Liver (tissue), 8 donors: ENCODE measurements at regions not wholly inside any gene's neighbourhood (a gene's known extent, or its start where the extent isn't known, plus 50 kb on each side); places are given as distances from the start of the nearest gene placed in this dataset.

ENCODE experiments used
- DNase-seq: peaks from one replicate; pipeline ENCODE4 v3.0.0-alpha.2; 2017; ENCODE audit warnings: low spot score
- H3K27ac ChIP-seq, 2 donors: one replicate each; pipeline ENCODE4 v1.7.0; 2013; ENCODE audit warnings: inconsistent platforms in 2 of 2, low read length in 2 of 2, control low read depth in 1 of 2, low read depth in 1 of 2, mild to moderate bottlenecking in 1 of 2
- H3K27me3 ChIP-seq, 4 donors: one replicate each; pipeline versions ENCODE4 v1.6.1 to v1.7.0; 2013; ENCODE audit warnings: low read length in 3 of 4, inconsistent platforms in 1 of 4, mild to moderate bottlenecking in 1 of 4, moderate library complexity in 1 of 4; ENCODE audit not compliant: control insufficient read depth in 4 of 4, insufficient read depth in 4 of 4
- H3K36me3 ChIP-seq, 4 donors: one replicate each; pipeline versions ENCODE4 v1.6.1 to v1.7.0; 2013; ENCODE audit warnings: low read length in 3 of 4, mild to moderate bottlenecking in 3 of 4, low read depth in 1 of 4, moderate library complexity in 1 of 4; ENCODE audit not compliant: control insufficient read depth in 4 of 4, insufficient read depth in 3 of 4
- H3K4me1 ChIP-seq, 4 donors: one replicate each; pipeline versions ENCODE4 v1.6.1 to v1.7.0; 2013; ENCODE audit warnings: low read length in 3 of 4, mild to moderate bottlenecking in 3 of 4, moderate library complexity in 1 of 4; ENCODE audit not compliant: control insufficient read depth in 4 of 4, insufficient read depth in 4 of 4
- H3K4me3 ChIP-seq, 3 donors: one replicate each; pipeline versions ENCODE4 v1.6.1 to v1.7.0; 2013; ENCODE audit warnings: low read length in 3 of 3, control low read depth in 1 of 3, low read depth in 1 of 3, mild to moderate bottlenecking in 1 of 3
- H3K9ac ChIP-seq, 2 donors: one replicate each; pipeline ENCODE4 v1.7.0; 2013; ENCODE audit warnings: low read length in 2 of 2, mild to moderate bottlenecking in 2 of 2, moderate library complexity in 2 of 2, control low read depth in 1 of 2, low read depth in 1 of 2
- H3K9me3 ChIP-seq, 4 donors: one replicate each; pipeline versions ENCODE4 v1.6.1 to v1.7.0; 2013; ENCODE audit warnings: low read length in 3 of 4; ENCODE audit not compliant: control insufficient read depth in 4 of 4
- EGR1 ChIP-seq, 2 donors: IDR thresholded peaks; 2 replicates each; pipeline ENCODE4 v1.6.1; 2016 to 2018; ENCODE audit warnings: antibody characterized with exemption in 2 of 2, low read depth in 2 of 2
- FOXA1 ChIP-seq: IDR thresholded peaks from 2 replicates; pipeline ENCODE4 v1.6.1; 2016; ENCODE audit warnings: antibody characterized with exemption
- FOXA2 ChIP-seq: IDR thresholded peaks from 2 replicates; pipeline ENCODE4 v1.6.1; 2016; ENCODE audit warnings: antibody characterized with exemption
- HNF4A ChIP-seq, 2 donors: conservative IDR thresholded peaks; 2 replicates each; pipeline ENCODE4 v1.6.1; 2016; ENCODE audit warnings: antibody characterized with exemption in 2 of 2, mild to moderate bottlenecking in 2 of 2
- HNF4G ChIP-seq: IDR thresholded peaks from 2 replicates; pipeline ENCODE4 v1.6.1; 2016; ENCODE audit warnings: antibody characterized with exemption
- JUND ChIP-seq, 2 donors: IDR thresholded peaks; 2 replicates each; pipeline ENCODE4 v1.6.1; 2016; ENCODE audit warnings: antibody characterized with exemption in 2 of 2
- NR2F2 ChIP-seq: IDR thresholded peaks from 2 replicates; pipeline ENCODE4 v1.6.1; 2016; ENCODE audit warnings: antibody characterized with exemption
- RAD21 ChIP-seq, 2 donors: IDR thresholded peaks; 2 replicates each; pipeline ENCODE4 v1.6.1; 2016; ENCODE audit warnings: antibody characterized with exemption in 2 of 2, mild to moderate bottlenecking in 2 of 2
- RXRA ChIP-seq, 2 donors: IDR thresholded peaks; 2 replicates each; pipeline ENCODE4 v1.6.1; 2017 to 2018; ENCODE audit warnings: antibody characterized with exemption in 2 of 2, mild to moderate bottlenecking in 1 of 2
- SP1 ChIP-seq: IDR thresholded peaks from 2 replicates; pipeline ENCODE4 v1.6.1; 2018; ENCODE audit warnings: antibody characterized with exemption, mild to moderate bottlenecking
- TAF1 ChIP-seq: conservative IDR thresholded peaks from 2 replicates; pipeline ENCODE4 v1.6.1; 2016; ENCODE audit warnings: antibody characterized with exemption, mild to moderate bottlenecking
- YY1 ChIP-seq: IDR thresholded peaks from 2 replicates; pipeline ENCODE4 v1.6.1; 2016; ENCODE audit warnings: antibody characterized with exemption, mild to moderate bottlenecking
- WGBS: extraction: QIAGEN DNeasy Blood & Tissue Kit; methylation state at CpG from one replicate; pipeline ENCODE4 v1.1.7; 2013; 5-methylcytosine and 5-hydroxymethylcytosine counted together
- TF ChIP-seq, protein P1 (sequence below): IDR thresholded peaks from 2 replicates; pipeline ENCODE4 v1.6.1; 2016; ENCODE audit warnings: antibody characterized with exemption
- TF ChIP-seq, protein P2 (sequence below): IDR thresholded peaks from 2 replicates; pipeline ENCODE4 v1.6.1; 2016; ENCODE audit warnings: antibody characterized with exemption, mild to moderate bottlenecking
- TF ChIP-seq, protein P3 (sequence below): IDR thresholded peaks from 2 replicates; pipeline ENCODE4 v1.6.1; 2016; ENCODE audit warnings: antibody characterized with exemption
- TF ChIP-seq, protein P4 (sequence below): fragments of 150-350 bp; IDR thresholded peaks from 2 replicates; pipeline ENCODE4 v1.5.1; 2017; ENCODE audit warnings: improper control_type of control experiment, low read depth, low read length; ENCODE audit not compliant: missing input control
- TF ChIP-seq, protein P5 (sequence below): IDR thresholded peaks from 2 replicates; pipeline ENCODE4 v1.6.1; 2016; ENCODE audit warnings: antibody characterized with exemption
- donor health status: healthy.
- donor health status: healthy.
- donor health status: healthy.
- donor health status: healthy.
- donor health status: healthy.

DNA sequence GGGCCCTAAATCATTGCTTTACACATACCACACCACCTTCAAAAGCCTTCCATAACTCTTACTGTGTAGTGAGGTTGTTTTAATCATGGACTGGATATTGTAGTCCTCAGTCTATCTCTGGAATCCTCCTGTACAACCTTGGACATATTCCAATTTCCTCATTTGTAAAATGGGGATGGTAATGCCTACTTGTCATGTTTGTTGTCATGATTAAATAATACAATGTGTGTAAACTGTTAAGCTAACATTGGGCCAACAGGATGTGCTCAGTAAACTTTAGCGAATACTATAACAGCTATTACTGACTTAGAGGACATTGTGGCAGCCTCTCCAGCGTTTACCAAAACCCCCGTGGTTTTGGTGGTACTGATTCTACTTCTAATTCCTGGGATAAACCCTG, 74.7 kb upstream of the PTPRM start (continued):
- TF ChIP-seq TAF1 (no peak), HNF4A (conservative IDR thresholded peaks at IDR 0.05) (no peak)

DNA sequence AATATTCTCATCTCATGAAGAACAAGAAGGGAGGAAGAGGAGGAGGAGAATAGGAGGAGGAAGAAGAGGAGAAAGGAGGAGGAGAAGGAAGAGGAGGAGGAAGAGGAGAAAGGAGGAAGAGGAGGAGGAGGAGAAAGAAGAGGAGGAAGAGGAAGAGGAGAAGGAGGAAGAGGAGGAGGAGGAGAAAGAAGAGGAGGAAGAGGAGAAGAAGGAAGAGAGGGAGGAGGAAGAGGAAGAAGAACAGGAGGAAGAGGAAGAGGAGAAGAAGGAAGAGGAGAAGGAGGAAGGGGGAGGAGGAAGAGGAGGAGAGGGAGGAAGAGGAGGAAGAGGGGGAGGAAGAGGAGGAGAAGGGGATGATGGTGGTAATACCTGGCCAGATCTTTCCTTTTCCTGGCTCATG, 70.0 kb upstream of the PTPRM start:
- TF ChIP-seq FOXA2 (no peak), EGR1 (IDR thresholded peaks at IDR 0.05; ENCODE audit: low read depth in 2 of 2) (no peak)
- TF ChIP-seq, protein P1, sequence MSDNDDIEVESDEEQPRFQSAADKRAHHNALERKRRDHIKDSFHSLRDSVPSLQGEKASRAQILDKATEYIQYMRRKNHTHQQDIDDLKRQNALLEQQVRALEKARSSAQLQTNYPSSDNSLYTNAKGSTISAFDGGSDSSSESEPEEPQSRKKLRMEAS: no peak
- Histone ChIP-seq H3K27me3 (peaks cover 0 to 4% (median 0%) of the 10 kb centered on the region in 4 donors), H3K9me3 (no peaks in the 10 kb centered on the region), H3K4me3 (no peak overlapping the region), H3K36me3 (no peaks in the 10 kb centered on the region), H3K9ac (no peak overlapping the region), H3K4me1 (no peaks in the 10 kb centered on the region), H3K27ac (no peak overlapping the region)
- DNase-seq: no peak

DNA sequence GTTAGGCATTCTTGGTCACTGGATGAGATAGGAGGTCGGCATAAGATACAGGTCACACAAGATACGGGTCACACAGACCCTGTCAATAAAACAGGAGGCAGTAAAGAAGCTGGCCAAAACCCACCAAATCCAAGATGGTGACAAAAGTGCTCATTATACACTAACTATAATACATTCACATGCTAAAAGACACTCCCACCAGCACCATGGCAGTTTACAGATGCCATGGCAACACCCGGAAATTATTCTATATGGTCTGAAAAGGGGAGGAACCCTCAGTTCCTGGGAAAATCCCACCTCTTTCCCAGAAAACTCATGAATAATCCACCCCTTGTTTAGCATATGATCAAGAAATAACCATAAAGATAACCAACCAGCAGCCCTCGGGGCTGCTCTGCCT, 56.0 kb upstream of the PTPRM start:
- Histone ChIP-seq H3K4me3 (no peak overlapping the region), H3K27me3 (no peaks in the 10 kb centered on the region), H3K36me3 (no peaks in the 10 kb centered on the region), H3K9me3 (no peaks in the 10 kb centered on the region), H3K9ac (no peak overlapping the region), H3K4me1 (peaks cover 0 to 4% (median 1%) of the 10 kb centered on the region in 4 donors), H3K27ac (no peak overlapping the region)
- no peak for DNase-seq
- 92% methylated on average over 4 of the region's 4 CpGs for WGBS
- TF ChIP-seq, protein P2, sequence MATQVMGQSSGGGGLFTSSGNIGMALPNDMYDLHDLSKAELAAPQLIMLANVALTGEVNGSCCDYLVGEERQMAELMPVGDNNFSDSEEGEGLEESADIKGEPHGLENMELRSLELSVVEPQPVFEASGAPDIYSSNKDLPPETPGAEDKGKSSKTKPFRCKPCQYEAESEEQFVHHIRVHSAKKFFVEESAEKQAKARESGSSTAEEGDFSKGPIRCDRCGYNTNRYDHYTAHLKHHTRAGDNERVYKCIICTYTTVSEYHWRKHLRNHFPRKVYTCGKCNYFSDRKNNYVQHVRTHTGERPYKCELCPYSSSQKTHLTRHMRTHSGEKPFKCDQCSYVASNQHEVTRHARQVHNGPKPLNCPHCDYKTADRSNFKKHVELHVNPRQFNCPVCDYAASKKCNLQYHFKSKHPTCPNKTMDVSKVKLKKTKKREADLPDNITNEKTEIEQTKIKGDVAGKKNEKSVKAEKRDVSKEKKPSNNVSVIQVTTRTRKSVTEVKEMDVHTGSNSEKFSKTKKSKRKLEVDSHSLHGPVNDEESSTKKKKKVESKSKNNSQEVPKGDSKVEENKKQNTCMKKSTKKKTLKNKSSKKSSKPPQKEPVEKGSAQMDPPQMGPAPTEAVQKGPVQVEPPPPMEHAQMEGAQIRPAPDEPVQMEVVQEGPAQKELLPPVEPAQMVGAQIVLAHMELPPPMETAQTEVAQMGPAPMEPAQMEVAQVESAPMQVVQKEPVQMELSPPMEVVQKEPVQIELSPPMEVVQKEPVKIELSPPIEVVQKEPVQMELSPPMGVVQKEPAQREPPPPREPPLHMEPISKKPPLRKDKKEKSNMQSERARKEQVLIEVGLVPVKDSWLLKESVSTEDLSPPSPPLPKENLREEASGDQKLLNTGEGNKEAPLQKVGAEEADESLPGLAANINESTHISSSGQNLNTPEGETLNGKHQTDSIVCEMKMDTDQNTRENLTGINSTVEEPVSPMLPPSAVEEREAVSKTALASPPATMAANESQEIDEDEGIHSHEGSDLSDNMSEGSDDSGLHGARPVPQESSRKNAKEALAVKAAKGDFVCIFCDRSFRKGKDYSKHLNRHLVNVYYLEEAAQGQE: no peak
- TF ChIP-seq, protein P3, sequence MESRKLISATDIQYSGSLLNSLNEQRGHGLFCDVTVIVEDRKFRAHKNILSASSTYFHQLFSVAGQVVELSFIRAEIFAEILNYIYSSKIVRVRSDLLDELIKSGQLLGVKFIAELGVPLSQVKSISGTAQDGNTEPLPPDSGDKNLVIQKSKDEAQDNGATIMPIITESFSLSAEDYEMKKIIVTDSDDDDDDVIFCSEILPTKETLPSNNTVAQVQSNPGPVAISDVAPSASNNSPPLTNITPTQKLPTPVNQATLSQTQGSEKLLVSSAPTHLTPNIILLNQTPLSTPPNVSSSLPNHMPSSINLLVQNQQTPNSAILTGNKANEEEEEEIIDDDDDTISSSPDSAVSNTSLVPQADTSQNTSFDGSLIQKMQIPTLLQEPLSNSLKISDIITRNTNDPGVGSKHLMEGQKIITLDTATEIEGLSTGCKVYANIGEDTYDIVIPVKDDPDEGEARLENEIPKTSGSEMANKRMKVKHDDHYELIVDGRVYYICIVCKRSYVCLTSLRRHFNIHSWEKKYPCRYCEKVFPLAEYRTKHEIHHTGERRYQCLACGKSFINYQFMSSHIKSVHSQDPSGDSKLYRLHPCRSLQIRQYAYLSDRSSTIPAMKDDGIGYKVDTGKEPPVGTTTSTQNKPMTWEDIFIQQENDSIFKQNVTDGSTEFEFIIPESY: no peak
- no peak for TF ChIP-seq JUND (IDR thresholded peaks at IDR 0.05)
- TF ChIP-seq, protein P4, sequence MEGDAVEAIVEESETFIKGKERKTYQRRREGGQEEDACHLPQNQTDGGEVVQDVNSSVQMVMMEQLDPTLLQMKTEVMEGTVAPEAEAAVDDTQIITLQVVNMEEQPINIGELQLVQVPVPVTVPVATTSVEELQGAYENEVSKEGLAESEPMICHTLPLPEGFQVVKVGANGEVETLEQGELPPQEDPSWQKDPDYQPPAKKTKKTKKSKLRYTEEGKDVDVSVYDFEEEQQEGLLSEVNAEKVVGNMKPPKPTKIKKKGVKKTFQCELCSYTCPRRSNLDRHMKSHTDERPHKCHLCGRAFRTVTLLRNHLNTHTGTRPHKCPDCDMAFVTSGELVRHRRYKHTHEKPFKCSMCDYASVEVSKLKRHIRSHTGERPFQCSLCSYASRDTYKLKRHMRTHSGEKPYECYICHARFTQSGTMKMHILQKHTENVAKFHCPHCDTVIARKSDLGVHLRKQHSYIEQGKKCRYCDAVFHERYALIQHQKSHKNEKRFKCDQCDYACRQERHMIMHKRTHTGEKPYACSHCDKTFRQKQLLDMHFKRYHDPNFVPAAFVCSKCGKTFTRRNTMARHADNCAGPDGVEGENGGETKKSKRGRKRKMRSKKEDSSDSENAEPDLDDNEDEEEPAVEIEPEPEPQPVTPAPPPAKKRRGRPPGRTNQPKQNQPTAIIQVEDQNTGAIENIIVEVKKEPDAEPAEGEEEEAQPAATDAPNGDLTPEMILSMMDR: no peak
- TF ChIP-seq, protein P5, sequence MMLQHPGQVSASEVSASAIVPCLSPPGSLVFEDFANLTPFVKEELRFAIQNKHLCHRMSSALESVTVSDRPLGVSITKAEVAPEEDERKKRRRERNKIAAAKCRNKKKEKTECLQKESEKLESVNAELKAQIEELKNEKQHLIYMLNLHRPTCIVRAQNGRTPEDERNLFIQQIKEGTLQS: no peak
- TF ChIP-seq RAD21 (IDR thresholded peaks at IDR 0.05): no peak
- no peak for TF ChIP-seq FOXA2
- no peak for TF ChIP-seq EGR1 (IDR thresholded peaks at IDR 0.05; ENCODE audit: low read depth in 2 of 2)
- no peak for TF ChIP-seq SP1
- TF ChIP-seq, protein P1: no peak
- TF ChIP-seq HNF4G: no peak
- TF ChIP-seq RXRA (IDR thresholded peaks at IDR 0.05): no peak
- no peak for TF ChIP-seq NR2F2
- TF ChIP-seq YY1: no peak
- no peak for TF ChIP-seq HNF4A (conservative IDR thresholded peaks at IDR 0.05)
- TF ChIP-seq FOXA1: no peak
